Testis (tissue), 2 donors: ENCODE measurements at regions not wholly inside any gene's neighbourhood (a gene's known extent, or its start where the extent isn't known, plus 50 kb on each side); places are given as distances from the start of the nearest gene placed in this dataset.

Experiments
- DNase-seq: peaks from one replicate; pipeline ENCODE4 v3.0.0-alpha.2; 2019
- H3K27ac ChIP-seq, 2 donors: fragments of 200-600 bp; sonication (generic); one replicate each; pipeline ENCODE4 v1.5.1; 2019
- H3K27me3 ChIP-seq: fragments of 200-600 bp; sonication (generic); one replicate; pipeline ENCODE4 v1.5.1; 2019
- H3K36me3 ChIP-seq: fragments of 200-600 bp; sonication (generic); one replicate; pipeline ENCODE4 v1.5.1; 2017; ENCODE audit warnings: low read depth; ENCODE audit errors: missing control alignments
- H3K4me1 ChIP-seq: fragments of 200-600 bp; sonication (generic); one replicate; pipeline ENCODE4 v1.5.1; 2019
- H3K4me3 ChIP-seq, 2 donors: fragments of 200-600 bp; sonication (generic); one replicate each; pipeline ENCODE4 v1.5.1; 2017 to 2019
- H3K9me3 ChIP-seq: fragments of 200-600 bp; sonication (generic); one replicate; pipeline ENCODE4 v1.5.1; 2017
- POLR2A ChIP-seq: fragments of 450-650 bp; IDR thresholded peaks from one replicate; pipeline ENCODE4 v1.6.1; 2017; ENCODE audit warnings: antibody characterized with exemption, mild to moderate bottlenecking, moderate library complexity
- WGBS, 2 donors: methylation state at CpG; one replicate each; pipeline ENCODE4 v1.1.5; 2018; 5-methylcytosine and 5-hydroxymethylcytosine counted together
- intact Hi-C: fragments of 100-400 bp; cut with DNase I; formaldehyde crosslinking; loops from one replicate; pipeline ENCODE4 v1.15.1; 2023; ENCODE audit warnings: low total_unique reads
- TF ChIP-seq, protein P1 (sequence below), 3 experiments: fragments of 450-650 bp in 2 of 3; fragments of 200-600 bp in 1 of 3; sonication (generic) in 1 of 3; IDR thresholded peaks; one replicate each; pipeline ENCODE4 v1.5.1; 2016 to 2019; ENCODE audit warnings: antibody characterized with exemption in 3 of 3, mild to moderate bottlenecking in 2 of 3, moderate library complexity in 1 of 3

DNA sequence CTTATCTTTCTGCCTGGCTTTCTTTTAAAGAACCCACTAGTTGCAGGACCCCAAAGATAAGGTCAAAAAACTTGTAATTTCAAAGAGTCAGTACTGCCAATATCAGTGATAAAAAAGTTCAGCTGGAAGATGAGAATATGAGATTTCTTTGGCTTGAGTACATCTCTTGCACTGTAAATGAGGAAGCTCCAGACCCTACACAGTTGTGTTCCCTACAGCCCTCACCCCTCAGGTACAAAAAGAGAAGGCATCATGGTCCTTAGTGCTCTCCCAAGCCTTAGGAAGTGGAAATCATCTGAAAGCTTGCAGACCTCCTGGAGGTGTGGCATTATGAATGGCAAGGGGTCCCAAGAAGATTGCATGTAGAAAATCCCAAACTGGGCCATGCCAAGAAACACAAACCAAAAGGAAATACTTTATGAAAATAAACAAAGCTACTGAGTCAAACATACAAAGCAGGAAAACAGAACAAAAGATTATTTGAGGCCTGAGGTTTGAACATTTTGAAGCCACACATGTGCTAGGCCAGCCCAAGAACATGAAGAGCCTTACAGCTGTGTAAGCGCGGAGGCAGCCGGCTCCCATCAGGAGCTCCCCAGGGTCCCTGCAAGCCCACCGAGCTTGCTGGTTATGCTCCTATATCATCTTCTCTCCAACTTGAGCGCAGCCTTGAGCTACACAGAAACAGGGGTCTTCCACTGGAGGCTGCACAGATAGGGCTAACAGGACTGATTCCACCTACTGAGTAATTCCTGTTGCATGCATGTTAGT is 217.0 kb downstream of the OSR1 start:
- no peak for DNase-seq
- Histone ChIP-seq H3K27ac (no peak overlapping the region), H3K4me1 (no peaks in the 10 kb centered on the region), H3K36me3 (no peaks in the 10 kb centered on the region), H3K27me3 (no peaks in the 10 kb centered on the region), H3K4me3 (no peak overlapping the region), H3K9me3 (no peaks in the 10 kb centered on the region)
- 82 to 84% methylated on average over 5 of the region's 5 CpGs for WGBS, 2 donors
- intact Hi-C loops: no loop called here
- TF ChIP-seq, protein P1, sequence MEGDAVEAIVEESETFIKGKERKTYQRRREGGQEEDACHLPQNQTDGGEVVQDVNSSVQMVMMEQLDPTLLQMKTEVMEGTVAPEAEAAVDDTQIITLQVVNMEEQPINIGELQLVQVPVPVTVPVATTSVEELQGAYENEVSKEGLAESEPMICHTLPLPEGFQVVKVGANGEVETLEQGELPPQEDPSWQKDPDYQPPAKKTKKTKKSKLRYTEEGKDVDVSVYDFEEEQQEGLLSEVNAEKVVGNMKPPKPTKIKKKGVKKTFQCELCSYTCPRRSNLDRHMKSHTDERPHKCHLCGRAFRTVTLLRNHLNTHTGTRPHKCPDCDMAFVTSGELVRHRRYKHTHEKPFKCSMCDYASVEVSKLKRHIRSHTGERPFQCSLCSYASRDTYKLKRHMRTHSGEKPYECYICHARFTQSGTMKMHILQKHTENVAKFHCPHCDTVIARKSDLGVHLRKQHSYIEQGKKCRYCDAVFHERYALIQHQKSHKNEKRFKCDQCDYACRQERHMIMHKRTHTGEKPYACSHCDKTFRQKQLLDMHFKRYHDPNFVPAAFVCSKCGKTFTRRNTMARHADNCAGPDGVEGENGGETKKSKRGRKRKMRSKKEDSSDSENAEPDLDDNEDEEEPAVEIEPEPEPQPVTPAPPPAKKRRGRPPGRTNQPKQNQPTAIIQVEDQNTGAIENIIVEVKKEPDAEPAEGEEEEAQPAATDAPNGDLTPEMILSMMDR (IDR thresholded peaks at IDR 0.05): no peak
- TF ChIP-seq POLR2A: no peak

DNA sequence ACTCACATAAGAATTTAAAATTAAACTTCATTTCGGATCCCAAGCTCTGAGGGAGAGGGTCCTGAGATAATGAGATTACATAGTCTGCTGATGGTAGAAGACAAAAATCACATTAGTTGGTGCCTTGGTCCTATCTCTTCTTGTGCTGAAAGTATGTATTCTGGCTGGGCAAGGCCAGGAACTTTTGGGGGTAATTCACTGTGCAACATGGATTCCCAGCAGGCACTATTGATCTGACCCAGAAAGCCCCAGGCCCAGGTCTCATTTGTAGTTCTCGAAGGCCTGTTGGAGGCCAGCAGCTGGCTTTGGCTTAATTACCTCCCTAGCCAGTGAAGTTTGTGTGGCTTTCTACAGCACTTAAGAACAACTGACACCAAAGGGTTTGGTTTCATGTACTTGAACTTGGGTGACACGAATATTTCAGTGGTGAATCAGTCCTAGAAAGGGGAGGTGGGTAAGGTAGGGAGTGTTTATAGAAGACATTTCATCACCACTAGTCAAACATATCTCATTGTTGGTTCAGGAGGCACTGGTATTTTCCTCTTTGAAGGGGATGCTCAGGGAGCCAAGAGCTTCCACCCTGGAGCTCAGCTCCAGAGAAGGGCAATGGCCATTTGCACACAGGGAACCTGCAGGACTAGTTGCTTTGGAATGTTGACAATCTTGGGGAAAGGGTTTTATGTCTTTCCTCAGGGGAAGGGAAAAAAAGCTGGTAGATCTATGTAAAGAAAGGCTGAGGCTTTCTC is 217.8 kb downstream of the OSR1 start:
- H3K9me3 ChIP-seq: no peaks in the 10 kb centered on the region
- H3K4me1 ChIP-seq: no peaks in the 10 kb centered on the region
- H3K36me3 ChIP-seq: no peaks in the 10 kb centered on the region
- no peak overlapping the region for H3K27ac ChIP-seq
- no peak overlapping the region for H3K4me3 ChIP-seq
- no peaks in the 10 kb centered on the region for H3K27me3 ChIP-seq
- WGBS, 2 donors: 92 to 96% methylated on average over 3 of the region's 3 CpGs
- DNase-seq: no peak
- intact Hi-C loops: no loop called here
- TF ChIP-seq, protein P1 (IDR thresholded peaks at IDR 0.05): no peak
- no peak for TF ChIP-seq POLR2A

DNA sequence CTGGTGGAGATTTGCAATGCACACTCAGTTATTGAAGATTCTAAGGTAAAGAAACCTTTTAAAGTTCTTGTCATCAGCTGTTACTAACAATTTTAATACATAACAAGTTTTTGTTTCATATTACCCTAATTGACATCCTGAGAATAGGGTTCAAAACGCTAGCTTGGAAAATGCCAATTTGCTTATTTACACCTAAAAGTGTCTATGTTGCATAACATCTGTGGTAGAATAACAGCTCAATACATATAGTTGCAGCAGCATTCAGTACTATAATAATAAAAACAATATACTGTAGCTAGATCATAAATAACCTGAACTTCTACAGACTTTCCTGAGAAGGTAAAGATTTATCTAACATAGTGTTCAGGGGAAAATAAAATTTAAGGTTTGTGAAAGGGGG is 219.0 kb downstream of the OSR1 start:
- H3K27ac ChIP-seq: no peak overlapping the region
- no peak for DNase-seq
- no peaks in the 10 kb centered on the region for H3K36me3 ChIP-seq
- 92 to 96% methylated on average over 1 of the region's 1 CpG for WGBS, 2 donors
- intact Hi-C loops: no loop called here
- no peak for TF ChIP-seq POLR2A
- TF ChIP-seq, protein P1 (IDR thresholded peaks at IDR 0.05): no peak
- H3K4me1 ChIP-seq: no peaks in the 10 kb centered on the region
- H3K4me3 ChIP-seq: no peak overlapping the region
- H3K9me3 ChIP-seq: no peaks in the 10 kb centered on the region
- H3K27me3 ChIP-seq: no peaks in the 10 kb centered on the region

DNA sequence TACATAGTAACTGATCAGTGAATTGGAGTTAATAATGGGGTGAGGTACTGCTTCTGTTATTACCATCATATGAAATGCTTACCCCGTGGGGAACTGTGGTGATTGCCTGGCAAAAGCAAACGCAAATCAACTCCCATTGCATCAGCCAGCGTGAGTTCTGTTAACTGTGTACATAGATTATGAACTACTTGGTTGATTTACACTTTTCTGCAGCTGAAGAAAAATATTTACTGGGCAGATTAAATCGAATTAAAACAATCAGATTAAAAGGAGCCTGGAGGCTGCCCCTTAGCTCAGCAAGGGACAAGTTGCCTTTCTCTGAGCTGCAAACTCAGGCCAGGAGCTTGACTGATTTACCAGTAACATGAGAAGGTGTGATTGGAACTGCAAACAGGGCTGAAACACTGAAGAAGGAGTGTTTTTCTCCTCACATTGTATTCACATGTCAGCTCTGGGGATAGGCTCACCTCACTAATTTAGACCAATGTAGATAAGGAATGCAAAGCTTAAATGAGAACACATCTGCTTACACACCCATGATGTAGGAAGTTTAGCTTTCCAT is 220.1 kb downstream of the OSR1 start:
- Histone ChIP-seq H3K4me1 (no peaks in the 10 kb centered on the region), H3K36me3 (no peaks in the 10 kb centered on the region), H3K4me3 (no peak overlapping the region), H3K27me3 (no peaks in the 10 kb centered on the region), H3K27ac (no peak overlapping the region), H3K9me3 (no peaks in the 10 kb centered on the region)
- WGBS, 2 donors: 64 to 75% methylated on average over 4 of the region's 4 CpGs
- DNase-seq: no peak
- no peak for TF ChIP-seq POLR2A
- TF ChIP-seq, protein P1 (IDR thresholded peaks at IDR 0.05): no peak
- intact Hi-C loops: no loop called here
